GM18873 (cell line): ENCODE measurements at regions not wholly inside any gene's neighbourhood (a gene's known extent, or its start where the extent isn't known, plus 50 kb on each side); places are given as distances from the start of the nearest gene placed in this dataset.

Source experiments
- ATAC-seq: cut with Tn5 transposase; IDR thresholded peaks from one replicate; pipeline ENCODE4 v1.9.1; 2021; ENCODE audit warnings: mild to moderate bottlenecking, moderate library complexity, moderate number of reproducible peaks; ENCODE audit not compliant: unreplicated experiment, low FRiP score

DNA sequence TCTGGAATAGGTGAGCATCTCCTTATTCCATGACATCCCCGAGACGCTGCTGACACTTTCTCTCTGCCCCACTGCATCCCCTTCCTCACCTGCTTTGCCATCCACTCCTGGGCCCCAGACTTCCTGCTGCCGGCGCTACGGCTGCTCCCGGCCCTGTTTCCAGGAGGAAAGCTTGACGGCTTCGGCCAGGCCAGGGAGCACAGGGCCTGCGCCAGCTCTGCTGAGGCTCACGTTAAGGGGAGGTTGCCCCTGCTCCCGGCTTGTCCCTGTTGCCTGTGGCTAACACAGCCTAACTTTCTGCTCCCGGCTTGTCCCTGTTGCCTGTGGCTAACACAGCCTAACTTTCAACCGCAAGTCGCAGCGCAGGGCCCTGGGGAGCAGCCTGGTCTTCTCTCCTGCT is 177.3 kb upstream of the RGMA start:
- ATAC-seq, result no peak

DNA sequence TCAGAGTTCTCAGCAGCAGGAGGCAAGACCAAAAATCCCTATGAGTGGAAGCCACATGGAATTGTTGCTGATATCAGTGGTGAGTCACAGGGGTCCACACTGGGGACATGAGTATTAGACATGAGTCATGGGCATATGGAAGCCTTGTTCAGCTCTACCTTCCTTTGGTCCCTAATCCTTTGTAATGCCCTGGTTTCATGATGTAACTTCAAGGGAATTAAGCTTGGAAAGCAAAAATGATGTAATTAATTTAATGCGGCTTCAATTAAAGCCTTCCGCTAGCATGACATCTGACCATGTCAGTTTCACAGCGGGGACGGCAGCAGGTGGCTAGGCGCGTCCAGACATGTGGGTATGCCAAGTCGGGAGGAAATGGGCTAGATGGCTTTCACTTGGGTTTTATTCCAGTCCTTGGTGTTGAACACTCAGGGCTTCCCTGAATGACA is 176.1 kb upstream of the RGMA start:
- ATAC-seq, result no peak

DNA sequence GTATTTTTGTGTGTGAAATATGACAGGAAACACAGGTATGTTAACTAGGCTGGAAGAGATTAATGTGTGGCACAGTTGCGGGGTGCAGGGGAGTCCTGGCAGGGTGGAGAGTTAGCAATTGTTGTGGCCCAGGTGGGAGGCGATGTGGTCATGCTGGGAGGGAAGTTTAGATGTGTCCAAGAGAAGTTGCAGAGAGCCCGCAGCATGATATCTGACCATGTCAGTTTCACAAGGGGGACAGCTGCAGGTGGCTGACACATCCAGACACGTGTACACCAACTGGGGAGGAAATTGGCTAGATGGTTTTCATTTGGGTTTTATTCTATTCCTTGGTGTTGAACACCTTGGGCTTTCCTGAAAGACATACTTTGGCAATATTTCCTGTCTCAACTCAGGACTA is 172.8 kb upstream of the RGMA start:
- no peak for ATAC-seq

DNA sequence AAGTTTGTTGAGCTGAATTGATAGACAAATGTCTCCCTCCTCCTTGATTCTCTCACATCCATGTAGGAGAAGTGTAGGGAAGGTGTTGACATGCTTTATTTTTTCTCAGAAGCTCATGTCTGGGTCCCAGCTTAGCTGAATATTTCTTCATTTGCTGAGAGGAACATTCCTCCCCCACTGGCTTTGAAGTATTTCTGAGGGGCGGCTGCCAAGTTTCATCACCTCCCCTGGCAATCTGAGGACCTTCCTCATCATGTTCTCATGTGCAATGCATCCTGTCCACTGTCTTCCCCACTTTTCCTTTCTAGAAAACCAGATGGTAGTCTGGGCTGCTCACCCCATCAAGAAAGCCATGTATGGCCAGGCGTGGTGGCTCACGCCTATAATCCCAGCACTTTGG is 168.9 kb upstream of the RGMA start:
- ATAC-seq, result no peak

DNA sequence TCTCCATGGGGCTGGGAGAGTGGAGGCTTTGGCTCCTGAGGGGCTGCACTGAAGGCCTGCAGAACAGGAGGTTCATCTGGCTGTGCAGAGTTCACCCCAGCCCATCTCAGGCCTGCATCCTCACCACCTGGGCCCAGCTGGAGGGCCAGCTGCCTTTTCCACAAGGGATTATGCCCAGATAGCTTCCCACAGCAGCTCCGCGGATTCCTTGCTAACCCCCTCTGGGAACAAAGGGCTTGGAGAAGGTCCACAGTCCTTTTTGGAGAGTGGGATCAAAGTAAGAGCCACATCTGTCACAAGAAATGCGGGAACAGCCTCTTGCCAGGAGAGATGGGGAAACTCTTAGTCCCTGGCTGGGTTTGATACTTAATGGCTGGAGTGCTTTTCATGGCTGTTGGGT is 164.7 kb upstream of the RGMA start:
- ATAC-seq, result no peak

DNA sequence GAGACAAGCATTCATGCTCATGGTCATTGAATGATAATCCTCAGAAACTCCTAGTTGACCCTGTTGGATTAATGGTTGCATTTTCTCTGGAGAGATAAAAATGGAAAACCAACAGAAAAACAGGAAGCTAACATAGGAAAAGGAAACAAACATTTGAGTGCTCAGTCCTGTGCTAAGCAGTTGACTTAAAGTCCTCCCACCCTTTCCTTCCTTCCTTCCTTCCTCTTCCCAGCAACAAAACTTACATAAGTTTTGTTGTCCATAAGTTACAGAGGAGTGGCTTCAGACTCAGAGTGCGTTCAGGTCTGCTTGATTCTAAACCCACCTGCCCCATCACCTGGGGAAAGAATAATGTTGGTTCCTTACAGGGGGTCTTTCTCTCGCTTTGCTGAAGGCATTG is 163.8 kb upstream of the RGMA start:
- ATAC-seq, result no peak

DNA sequence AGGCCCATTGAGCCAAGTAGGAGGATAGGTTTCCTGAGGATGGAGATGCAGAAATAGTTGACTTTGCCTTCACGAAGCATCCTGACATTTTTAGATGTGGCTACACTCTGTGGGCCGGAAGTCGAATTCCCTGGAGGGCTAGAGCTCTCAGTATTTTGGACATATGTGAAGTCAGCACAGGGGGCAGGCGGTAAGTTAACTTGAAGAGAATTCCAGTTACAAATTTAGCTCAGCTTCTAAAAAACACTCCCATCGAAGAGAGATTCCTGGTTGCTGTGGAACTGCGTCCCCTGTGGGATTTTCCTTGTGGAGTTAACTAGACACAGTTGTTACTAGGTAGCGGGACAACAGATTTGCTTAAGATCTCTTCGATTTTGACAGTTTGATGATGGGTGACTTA is 161.9 kb upstream of the RGMA start:
- ATAC-seq, result no peak

DNA sequence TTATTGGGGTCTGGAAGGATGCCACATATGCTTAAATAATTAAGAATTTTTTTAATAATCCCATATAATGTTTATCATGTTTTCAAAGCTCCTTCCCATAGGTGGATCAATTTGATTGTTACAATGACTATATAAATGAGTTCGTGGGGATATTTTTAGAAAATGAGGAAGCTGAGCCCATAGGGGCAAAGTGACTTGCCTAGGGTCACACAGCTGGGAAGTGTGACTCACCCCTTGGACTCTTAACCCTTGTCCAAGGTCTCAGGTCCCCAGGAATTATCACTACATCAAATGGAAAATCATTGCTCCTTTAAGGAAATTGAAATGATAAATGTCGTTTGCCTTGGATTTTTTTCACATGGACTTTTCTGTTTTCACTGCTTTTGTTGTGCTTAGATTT is 161.2 kb upstream of the RGMA start:
- no peak for ATAC-seq

DNA sequence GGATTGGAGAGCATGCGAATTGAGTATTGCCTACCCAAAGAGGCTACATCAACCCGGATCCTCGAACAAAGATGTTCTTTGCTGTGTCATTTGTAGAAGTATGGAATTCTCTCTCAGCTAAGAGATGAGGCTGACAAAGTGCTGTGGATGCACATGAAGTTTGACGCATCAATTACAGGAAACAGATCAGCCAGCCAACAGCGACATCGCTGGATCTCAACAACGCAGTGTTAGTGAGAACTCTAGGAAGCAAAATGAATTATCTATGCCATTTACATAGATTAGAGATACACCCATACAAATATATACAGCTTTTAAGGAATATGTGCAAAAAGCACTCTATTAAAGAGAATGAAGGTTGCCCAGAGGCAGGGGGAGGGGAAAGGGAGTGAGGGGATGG is 160.6 kb upstream of the RGMA start:
- no peak for ATAC-seq

DNA sequence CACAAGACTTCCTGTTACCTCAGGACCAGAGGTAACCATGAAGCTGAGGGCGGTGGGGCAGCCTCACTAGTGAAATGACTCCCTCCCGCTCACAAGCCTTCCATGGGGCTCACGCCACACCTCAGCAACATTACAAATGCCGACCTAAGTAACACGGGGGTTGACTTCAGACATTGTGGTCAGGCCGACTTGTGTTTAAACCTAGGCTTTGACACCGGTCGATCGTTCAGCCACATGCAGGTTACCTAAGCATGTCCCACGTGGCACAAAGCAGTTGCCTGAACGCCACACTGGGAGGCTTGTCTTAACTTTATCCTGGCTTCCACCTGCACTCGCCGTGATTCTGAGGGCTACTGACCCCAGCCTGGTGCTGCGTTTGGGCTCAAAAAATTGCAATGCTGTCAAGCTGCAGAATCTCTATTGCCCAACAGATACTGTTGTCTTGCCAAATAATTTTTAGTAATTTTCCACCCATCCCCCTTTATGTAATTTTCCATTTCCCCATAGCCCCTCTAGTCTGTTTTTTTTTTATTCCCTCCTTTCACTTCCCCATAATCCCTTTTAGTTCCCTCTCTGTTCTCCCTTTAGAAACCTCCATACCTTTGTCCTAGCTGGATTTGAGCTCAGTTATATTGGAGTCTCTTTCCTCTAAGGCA is 158.6 kb upstream of the RGMA start:
- ATAC-seq, result no peak

DNA sequence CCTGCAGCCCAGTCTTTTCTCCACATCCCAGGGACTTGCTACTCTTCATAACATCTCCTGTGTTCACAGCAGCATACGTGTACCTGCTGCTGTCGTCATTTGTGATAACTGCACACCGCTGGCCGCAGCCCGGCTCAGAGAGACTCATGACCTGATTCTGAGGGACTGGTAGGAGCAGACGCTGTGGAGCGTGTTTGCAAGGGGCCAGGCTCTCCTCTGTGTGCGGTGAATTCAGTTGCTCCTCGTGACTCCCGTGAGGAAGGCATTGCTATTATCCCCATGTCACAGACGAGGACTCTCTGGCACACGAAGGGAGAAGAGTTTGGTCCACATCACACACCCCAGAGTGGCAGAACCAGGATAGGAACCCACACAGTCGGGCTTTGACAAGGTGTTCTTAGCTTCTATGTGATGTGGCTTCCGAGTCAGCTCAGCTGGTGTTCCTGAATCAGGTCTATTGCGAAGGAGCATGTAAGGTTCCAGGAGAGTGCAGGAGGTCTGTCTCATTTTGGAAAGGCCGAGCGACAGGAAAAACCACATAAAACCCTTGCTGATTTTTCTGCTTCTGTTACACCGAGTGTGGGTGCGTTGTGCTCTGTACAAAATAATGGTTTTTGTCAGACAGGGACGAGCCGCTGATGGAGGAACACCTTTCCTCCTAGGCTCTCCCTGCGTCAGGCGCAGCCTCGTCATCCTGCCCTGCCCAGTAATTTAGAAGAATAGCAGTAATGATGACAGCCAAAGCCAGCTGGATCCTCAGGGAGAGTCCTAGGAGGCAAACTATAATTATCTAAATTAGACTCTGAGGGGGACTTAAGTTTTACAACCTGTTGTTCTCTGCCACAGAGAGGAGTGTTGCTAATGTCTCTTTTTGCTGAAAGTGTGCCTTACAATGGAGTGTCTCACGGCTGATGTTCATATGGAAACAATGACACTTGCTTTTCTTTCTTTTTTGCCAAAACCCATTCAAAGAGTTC is 157.5 kb upstream of the RGMA start:
- ATAC-seq, result no peak

DNA sequence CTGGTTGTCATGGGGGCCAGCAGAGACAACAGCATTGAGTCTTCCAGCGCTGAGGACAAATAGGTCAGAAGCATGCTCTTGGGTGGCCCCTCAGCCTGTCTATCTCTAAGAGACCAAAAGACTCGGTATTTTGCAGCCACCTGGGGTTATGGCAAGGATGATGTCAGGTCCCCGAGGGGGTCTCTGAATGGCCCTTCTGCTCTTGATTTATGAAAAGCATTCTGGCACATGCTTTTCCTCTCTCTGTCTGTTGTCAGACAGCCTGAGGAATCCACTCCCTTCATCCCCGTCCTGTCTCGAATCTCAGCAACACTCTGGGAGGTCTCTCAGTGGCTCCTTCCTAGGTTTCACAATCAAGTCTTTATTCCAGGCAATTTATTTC is 156.6 kb upstream of the RGMA start:
- ATAC-seq, result no peak

DNA sequence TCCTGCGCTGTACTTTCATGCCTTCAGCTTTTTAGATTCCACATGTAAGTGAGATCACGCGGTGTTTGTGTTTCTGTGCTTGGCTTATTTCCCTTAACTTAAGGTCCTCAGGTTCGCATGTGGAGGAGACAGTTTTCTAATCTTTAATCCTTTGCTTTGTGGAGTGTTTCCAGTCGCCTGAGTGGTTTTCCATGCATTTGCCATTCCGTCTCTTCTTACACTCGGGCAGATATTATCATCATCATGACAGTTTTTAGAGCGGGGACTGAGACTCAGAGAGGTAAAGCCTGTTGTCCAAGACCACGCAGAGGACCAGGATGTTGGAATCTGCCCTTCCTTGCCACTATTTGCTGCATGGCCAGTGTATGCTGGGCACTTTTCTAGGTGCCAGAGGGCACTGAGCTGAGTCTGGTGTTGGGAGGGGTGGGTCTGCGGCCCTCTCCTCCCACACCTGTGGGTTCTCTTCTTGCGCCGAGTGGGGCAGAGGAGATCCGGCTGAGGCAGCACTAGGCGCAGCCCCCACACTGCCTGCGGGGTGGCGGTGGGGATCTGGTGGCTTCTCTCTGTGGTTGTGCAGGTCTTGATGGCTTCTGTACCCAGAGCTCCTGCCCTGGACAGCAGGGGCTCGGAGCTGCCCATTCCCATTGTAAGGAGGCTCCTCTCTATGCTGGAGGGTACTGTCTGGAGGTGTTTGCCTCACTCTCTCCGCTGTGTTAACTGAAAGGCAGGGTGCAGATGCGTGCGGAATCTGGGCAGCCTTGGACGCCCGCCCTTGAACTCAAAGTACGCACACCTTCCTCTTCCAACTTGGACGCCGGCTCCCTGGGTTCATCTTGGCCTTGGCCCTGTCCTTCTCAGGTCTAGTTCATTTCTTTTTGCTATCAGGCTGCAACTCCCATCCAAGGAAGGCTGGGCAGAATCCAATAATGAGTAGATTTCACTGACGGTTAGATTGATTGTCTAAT is 156.0 kb upstream of the RGMA start:
- no peak for ATAC-seq

DNA sequence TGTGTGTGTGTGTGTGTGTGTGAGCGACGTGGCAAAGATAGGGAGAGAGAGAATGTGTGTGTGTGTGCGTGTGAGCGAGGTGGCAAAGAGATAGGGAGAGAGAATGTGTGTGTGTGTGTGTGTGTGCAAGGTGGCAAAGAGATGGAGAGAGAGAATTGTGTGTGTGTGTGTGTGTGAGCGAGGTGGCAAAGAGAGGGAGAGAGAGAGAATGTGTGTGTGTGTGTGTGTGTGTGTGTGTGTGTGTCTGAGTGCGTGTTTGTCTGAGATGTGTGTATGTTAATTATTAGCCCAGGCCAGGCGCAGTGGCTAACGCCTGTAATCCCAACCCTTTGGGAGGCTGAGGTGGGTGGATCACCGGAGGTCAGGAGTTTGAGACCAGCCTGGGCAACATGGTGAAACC is 154.6 kb upstream of the RGMA start:
- ATAC-seq, result no peak

DNA sequence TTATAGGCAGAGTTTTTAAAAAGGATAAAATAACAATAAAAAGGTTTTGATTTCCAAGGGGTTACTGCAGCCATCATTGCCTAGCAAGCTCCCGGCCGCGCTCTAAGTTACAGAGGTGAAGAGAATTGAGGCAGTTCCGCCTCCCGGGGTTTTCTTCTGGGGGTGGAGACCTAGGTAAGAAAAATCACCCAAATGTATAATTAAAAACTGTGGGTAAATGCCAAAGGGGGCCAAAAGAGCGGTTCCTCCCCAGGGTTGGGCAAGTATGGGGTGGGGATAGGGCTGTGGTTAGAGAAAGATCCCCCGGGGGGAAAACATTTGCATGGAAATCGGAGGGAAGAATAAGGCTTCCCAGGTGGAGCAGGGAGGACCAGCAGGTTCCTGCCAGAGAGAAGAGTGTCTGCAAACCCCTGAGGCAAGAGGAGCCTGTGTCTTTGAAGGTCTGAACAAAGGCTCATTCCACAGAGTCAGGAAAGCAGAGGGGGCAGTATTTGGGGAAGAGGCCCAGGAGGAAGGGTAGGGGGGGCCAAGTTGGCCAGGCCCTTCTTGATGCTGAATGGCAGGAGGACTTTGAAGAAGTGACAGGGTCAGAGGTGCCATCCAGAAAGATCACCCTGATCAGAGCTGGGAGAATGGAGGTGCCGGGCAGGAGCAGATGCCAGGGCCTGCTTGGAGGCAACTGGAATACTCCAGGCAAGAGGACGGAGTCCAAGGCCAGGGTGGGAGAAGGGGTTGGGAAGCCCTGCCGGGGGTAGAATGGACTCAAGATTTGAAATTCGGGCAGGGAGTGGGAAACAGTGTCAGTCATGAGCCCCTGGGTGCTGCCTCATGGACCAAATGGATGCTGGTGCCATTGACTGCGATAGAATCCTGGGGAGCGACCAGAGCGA is 152.9 kb upstream of the RGMA start:
- ATAC-seq, result no peak

DNA sequence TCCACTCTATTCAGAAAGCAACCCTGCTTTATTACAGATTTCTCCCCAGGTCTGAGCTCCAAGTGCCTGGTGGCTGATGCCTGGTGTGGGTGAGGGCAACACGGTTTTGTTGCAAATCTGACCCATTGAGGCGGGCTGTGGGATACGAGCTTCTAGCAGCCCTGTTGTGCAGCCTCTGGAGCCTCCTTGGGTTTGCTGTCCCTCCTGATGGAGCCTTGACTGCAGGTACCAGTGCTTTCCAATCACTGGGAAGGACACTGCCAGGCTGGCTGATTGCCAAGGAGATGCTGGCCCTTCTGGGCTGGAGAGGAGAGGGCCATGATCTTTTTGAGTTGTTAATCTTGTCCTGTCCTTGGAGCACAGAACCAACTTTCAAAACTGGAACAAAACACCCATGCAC is 151.0 kb upstream of the RGMA start:
- no peak for ATAC-seq

DNA sequence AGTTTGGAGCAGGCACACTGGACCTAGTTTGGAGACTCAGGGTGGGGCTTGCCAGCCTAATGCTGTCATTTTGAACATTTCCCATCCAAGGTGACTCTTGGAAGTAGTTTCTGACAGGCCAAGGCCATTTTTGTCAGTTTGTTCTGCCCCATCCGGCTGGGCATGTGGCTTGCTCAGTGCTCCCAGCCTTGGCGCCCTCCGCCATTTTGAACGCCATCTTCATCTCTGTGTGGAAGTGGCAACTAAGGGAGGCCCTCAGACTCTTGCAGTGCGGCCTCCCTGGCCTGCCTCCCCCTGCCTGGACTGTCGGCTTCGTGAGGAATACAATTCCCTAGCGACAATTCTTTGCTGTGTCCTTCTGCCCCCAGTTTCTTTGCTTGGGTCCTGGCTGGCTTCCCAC is 150.6 kb upstream of the RGMA start:
- ATAC-seq, result no peak

DNA sequence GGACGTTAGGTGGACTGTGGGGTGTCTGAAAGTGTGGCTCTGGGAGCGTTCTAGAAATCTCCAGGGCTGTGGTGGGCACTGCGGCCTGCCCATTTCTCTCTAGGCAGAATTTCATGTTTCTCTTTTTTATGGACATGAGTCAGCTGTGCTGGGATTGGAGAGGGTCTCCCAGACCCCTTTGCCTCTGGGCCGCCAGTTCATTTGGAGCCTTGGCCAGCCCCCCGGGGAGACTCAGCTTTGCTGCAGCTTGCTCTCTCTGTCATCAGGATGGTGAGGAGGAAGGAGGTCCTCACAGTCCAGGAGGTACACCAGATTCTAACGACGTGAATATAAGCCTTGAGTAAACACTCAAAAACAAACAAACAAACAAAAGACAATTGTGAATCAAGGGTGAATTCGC is 149.6 kb upstream of the RGMA start:
- ATAC-seq, result no peak

DNA sequence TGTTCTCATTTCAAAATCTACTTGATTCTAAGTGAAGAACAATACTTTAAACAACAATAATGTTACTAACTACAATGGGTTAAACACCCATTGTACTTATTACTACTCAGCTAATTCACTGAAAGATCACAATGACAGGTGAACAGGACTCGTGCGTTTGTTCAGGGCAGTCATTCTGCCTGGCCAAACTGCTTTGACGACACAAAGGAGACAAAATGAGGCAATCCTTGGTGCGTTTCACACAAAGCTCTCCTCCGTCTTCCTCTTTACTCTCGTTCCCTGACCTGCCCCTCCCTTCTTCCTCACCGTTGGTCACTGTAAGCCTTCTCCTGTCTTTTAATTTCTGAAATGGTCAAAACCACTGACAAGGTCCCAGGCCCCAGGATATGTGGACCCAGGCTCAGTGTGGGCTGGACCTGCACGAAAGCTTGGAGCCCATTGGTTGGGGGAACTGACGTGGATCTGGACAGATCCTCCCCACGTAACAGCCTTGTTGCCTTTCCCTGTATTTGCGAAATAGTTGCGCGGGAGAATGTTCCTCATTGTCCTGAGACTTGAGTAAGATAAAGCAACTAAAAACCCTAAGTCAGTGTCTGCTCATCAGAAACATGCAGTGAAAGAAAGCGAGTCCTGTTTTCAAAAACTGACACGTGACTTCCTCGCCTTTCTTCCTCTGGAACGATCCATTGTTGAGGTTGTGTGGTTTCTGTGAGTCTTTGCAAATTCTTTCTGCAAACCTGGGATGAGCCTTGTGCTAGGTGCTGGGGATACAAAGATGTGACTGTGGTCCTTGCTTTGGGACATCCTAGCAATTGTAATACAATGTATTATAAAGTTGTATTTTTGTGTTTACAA is 147.1 kb upstream of the RGMA start:
- no peak for ATAC-seq
